Heart right ventricle (tissue), 16 donors: ENCODE measurements at regions not wholly inside any gene's neighbourhood (a gene's known extent, or its start where the extent isn't known, plus 50 kb on each side); places are given as distances from the start of the nearest gene placed in this dataset.

Experiments used
- ATAC-seq, 8 donors: fragments of 200-7000 bp; cut with Tn5 transposase; one replicate each; pipeline ENCODE4 v1.9.1; 2020; ENCODE audit warnings: mild to moderate bottlenecking in 8 of 8, moderate library complexity in 8 of 8, moderate number of reproducible peaks in 1 of 8
- DNase-seq, 2 donors: peaks; one replicate each; pipeline ENCODE4 v3.0.0-alpha.2; 2020
- H3K27ac ChIP-seq, 10 donors: fragments of 200-600 bp; sonication (generic) in 2 of 10; one replicate each; pipeline versions ENCODE4 v1.5.0 to v1.8.0; 2020 to 2022; ENCODE audit warnings: mild to moderate bottlenecking in 3 of 10
- H3K27me3 ChIP-seq, 7 donors: fragments of 200-600 bp; one replicate each; pipeline ENCODE4 v1.8.0; 2021 to 2022; ENCODE audit warnings: mild to moderate bottlenecking in 2 of 7
- H3K36me3 ChIP-seq, 9 donors: fragments of 200-600 bp; sonication (generic) in 1 of 9; one replicate each; pipeline versions ENCODE4 v1.5.0 to v1.8.0; 2020 to 2022; ENCODE audit warnings: mild to moderate bottlenecking in 2 of 9
- H3K4me1 ChIP-seq, 9 donors: fragments of 200-600 bp; sonication (generic) in 1 of 9; one replicate each; pipeline versions ENCODE4 v1.5.0 to v1.8.0; 2020 to 2022; ENCODE audit warnings: mild to moderate bottlenecking in 4 of 9
- H3K4me3 ChIP-seq, 10 donors: fragments of 200-600 bp; sonication (generic) in 2 of 10; one replicate each; pipeline versions ENCODE4 v1.5.0 to v1.8.0; 2020 to 2022; ENCODE audit warnings: mild to moderate bottlenecking in 7 of 10, moderate library complexity in 2 of 10
- H3K9me3 ChIP-seq, 11 donors: fragments of 200-600 bp in 10 of 11; sonication (generic) in 2 of 11; one replicate each; pipeline versions ENCODE4 v1.5.0 to v1.8.0; 2013 to 2022; ENCODE audit warnings: mild to moderate bottlenecking in 2 of 11, control low read depth in 1 of 11, moderate library complexity in 1 of 11
- CTCF ChIP-seq, 9 donors: fragments of 200-600 bp; sonication (generic) in 2 of 9; IDR thresholded peaks; one replicate each; pipeline versions ENCODE4 v1.5.0 to v1.8.0; 2021 to 2022; ENCODE audit warnings: antibody characterized with exemption in 9 of 9, mild to moderate bottlenecking in 5 of 9, moderate library complexity in 1 of 9
- WGBS, 2 donors: extraction: QIAGEN DNeasy Blood & Tissue Kit; methylation state at CpG; one replicate each; pipeline ENCODE4 v1.1.7; 2013; ENCODE audit warnings: inconsistent platforms in 1 of 2; 5-methylcytosine and 5-hydroxymethylcytosine counted together
- intact Hi-C, 10 donors: fragments of 100-400 bp; cut with DNase I; formaldehyde crosslinking; loops; one replicate each; pipeline versions ENCODE4 v1.11.1 to v1.14.2; 2022
- donor health status: Arrhythmogenic right ventricular cardiomyopathy.
- donor health status: ischemic (EF 13 %, LVEDD 7.1; RV severe dilation, severe dysfunction).
- donor health status: healthy with polysubstance abuse.
- donor health status: DM: no; HTN: yes; CAD: no.
- donor health status: DM: no; HTN: no; CAD: no.
- donor health status: ischemic (EF 25% LVEDD 6.9; RV normal size, moderate dysfunction).
- donor health status: ischemic (EF 25% LVEDD 5.7; RV mildly dilated, moderate dysfunction).
- donor health status: healthy.
- donor health status: DM: yes; HTN: yes; CAD: no.
- donor health status: Ischemic cardiomyopathy.
- donor health status: ischemic (EF 35%, LVEDD 5.7; RV mildly dilated, moderate dysfunction).
- donor health status: nonischemic (EF 11% LVEDD 7.7; RV severe dilation, severe dysfunction).
- donor health status: DM: yes; HTN: yes; CAD: no.
- donor health status: PGD.
- donor health status: ischemic (EF 29% LVEDD 5.4; RV normal size, mild dysfunction).
- donor health status: nonischemic (EF 23%, LVEDD 6.1; RV moderate dilation, normal function).

GRCh38 chr1:217275655-217276398 lies 355.1 kb downstream of the GPATCH2 start:
- Histone ChIP-seq H3K27ac (no peak overlapping the region), H3K4me3 (no peak overlapping the region), H3K9me3 (no peaks in the 10 kb centered on the region), H3K4me1 (no peaks in the 10 kb centered on the region), H3K36me3 (no peaks in the 10 kb centered on the region), H3K27me3 (no peaks in the 10 kb centered on the region)
- ATAC-seq = no peak
- no peak for DNase-seq
- TF ChIP-seq CTCF (IDR thresholded peaks at IDR 0.05) = no peak
- WGBS, 2 donors = 50 to 71% methylated on average over 6 of the region's 6 CpGs
- intact Hi-C loops = no loop called here

GRCh38 chr1:217274927-217275654 lies 355.8 kb downstream of the GPATCH2 start:
- Histone ChIP-seq H3K27me3 (no peaks in the 10 kb centered on the region), H3K9me3 (no peaks in the 10 kb centered on the region), H3K4me1 (no peaks in the 10 kb centered on the region), H3K4me3 (no peak overlapping the region), H3K27ac (no peak overlapping the region), H3K36me3 (no peaks in the 10 kb centered on the region)
- TF ChIP-seq CTCF (IDR thresholded peaks at IDR 0.05) = no peak
- ATAC-seq = no peak
- 66 to 74% methylated on average over 2 of the region's 2 CpGs for WGBS, 2 donors
- DNase-seq = no peak
- intact Hi-C loops = no loop called here

GRCh38 chr1:217274416-217274815 lies 356.5 kb downstream of the GPATCH2 start:
- Histone ChIP-seq H3K4me1 (no peaks in the 10 kb centered on the region), H3K27ac (no peak overlapping the region), H3K36me3 (no peaks in the 10 kb centered on the region), H3K27me3 (no peaks in the 10 kb centered on the region), H3K9me3 (no peaks in the 10 kb centered on the region), H3K4me3 (no peak overlapping the region)
- no peak for ATAC-seq
- intact Hi-C loops = no loop called here
- TF ChIP-seq CTCF (IDR thresholded peaks at IDR 0.05) = no peak
- DNase-seq = no peak

GRCh38 chr1:217273866-217274265 lies 357.0 kb downstream of the GPATCH2 start:
- Histone ChIP-seq H3K27me3 (no peaks in the 10 kb centered on the region), H3K4me3 (no peak overlapping the region), H3K27ac (no peak overlapping the region), H3K9me3 (no peaks in the 10 kb centered on the region), H3K4me1 (no peaks in the 10 kb centered on the region), H3K36me3 (no peaks in the 10 kb centered on the region)
- DNase-seq (no peak), ATAC-seq (no peak)
- TF ChIP-seq CTCF (IDR thresholded peaks at IDR 0.05) = no peak
- intact Hi-C loops = no loop called here
- 74 to 83% methylated on average over 10 of the region's 10 CpGs for WGBS, 2 donors
